Loucy (cell line): ENCODE measurements at regions not wholly inside any gene's neighbourhood (a gene's known extent, or its start where the extent isn't known, plus 50 kb on each side); places are given as distances from the start of the nearest gene placed in this dataset.

ENCODE experiments used
- H2AFZ ChIP-seq: fragments of 200-600 bp; sonication (generic); 2 replicates; pipeline ENCODE4 v1.6.0; 2016; ENCODE audit warnings: antibody characterized with exemption, mild to moderate bottlenecking, low read length, moderate library complexity
- H3F3A ChIP-seq: fragments of 200-600 bp; 2 replicates; pipeline ENCODE4 v1.6.0; 2016; ENCODE audit warnings: antibody characterized with exemption, low read depth, mild to moderate bottlenecking
- H3K27me3 ChIP-seq: fragments of 200-600 bp; sonication (generic); 2 replicates; pipeline ENCODE4 v1.6.1; 2014; ENCODE audit warnings: low read length, mild to moderate bottlenecking; ENCODE audit not compliant: insufficient read depth, poor library complexity, severe bottlenecking
- H3K36me3 ChIP-seq: fragments of 200-600 bp; sonication (generic); 2 replicates; pipeline ENCODE4 v1.6.1; 2016; ENCODE audit warnings: low read length; ENCODE audit not compliant: insufficient read depth
- H3K4me1 ChIP-seq: fragments of 200-600 bp; sonication (generic); 2 replicates; pipeline ENCODE4 v1.5.1; 2014; ENCODE audit warnings: low read length, mild to moderate bottlenecking; ENCODE audit not compliant: insufficient read depth, poor library complexity, severe bottlenecking
- H3K4me2 ChIP-seq: fragments of 200-600 bp; sonication (generic); 2 replicates; pipeline ENCODE4 v1.6.0; 2014; ENCODE audit warnings: antibody characterized with exemption, low read length, low read depth, mild to moderate bottlenecking; ENCODE audit not compliant: poor library complexity, severe bottlenecking
- H3K4me3 ChIP-seq: fragments of 200-600 bp; sonication (generic); 2 replicates; pipeline ENCODE4 v1.5.1; 2014; ENCODE audit warnings: low read length, mild to moderate bottlenecking, mixed read lengths; ENCODE audit not compliant: poor library complexity, severe bottlenecking
- H3K79me2 ChIP-seq: fragments of 200-600 bp; sonication (generic); 2 replicates; pipeline ENCODE4 v1.6.1; 2014; ENCODE audit warnings: low read length; ENCODE audit not compliant: insufficient read depth
- H3K9ac ChIP-seq: fragments of 200-600 bp; sonication (generic); 2 replicates; pipeline ENCODE4 v1.6.0; 2014; ENCODE audit warnings: mild to moderate bottlenecking, low read depth, low read length, moderate library complexity; ENCODE audit not compliant: poor library complexity, severe bottlenecking
- H3K9me2 ChIP-seq: fragments of 200-600 bp; sonication (generic); replicated peaks from 2 replicates; pipeline ENCODE4 v1.6.1; 2016; ENCODE audit warnings: low read depth, low read length, mixed read lengths
- H3K9me3 ChIP-seq: fragments of 200-600 bp; sonication (generic); 2 replicates; pipeline ENCODE4 v1.6.1; 2014; ENCODE audit warnings: mild to moderate bottlenecking, antibody characterized with exemption, low read length, low read depth; ENCODE audit not compliant: insufficient read depth
- H4K20me1 ChIP-seq: fragments of 200-600 bp; sonication (generic); 2 replicates; pipeline ENCODE4 v1.6.0; 2014; ENCODE audit warnings: antibody characterized with exemption, low read length, mild to moderate bottlenecking; ENCODE audit not compliant: insufficient read depth, poor library complexity, severe bottlenecking
- CTCF ChIP-seq: fragments of 200-600 bp; sonication (generic); conservative IDR thresholded peaks from 2 replicates; pipeline ENCODE4 v1.5.1; 2014; ENCODE audit warnings: mild to moderate bottlenecking, antibody characterized with exemption, low read length
- EZH2phosphoT487 ChIP-seq: fragments of 200-600 bp; IDR thresholded peaks from 2 replicates; pipeline ENCODE4 v1.6.1; 2018; ENCODE audit warnings: antibody characterized with exemption, mild to moderate bottlenecking, moderate library complexity, borderline replicate concordance

- no peaks in the 10 kb centered on the region for H3K9me2 ChIP-seq
- H3K4me3 ChIP-seq: peak overlapping the region; percentile 22
- no peaks in the 10 kb centered on the region for H3K27me3 ChIP-seq
- H3K9me3 ChIP-seq: no peaks in the 10 kb centered on the region
- peak overlapping the region; percentile 16 for H2AFZ ChIP-seq
- H3K36me3 ChIP-seq: no peaks in the 10 kb centered on the region
- H3K4me1 ChIP-seq: peaks cover 21% of the 10 kb centered on the region
- TF ChIP-seq CTCF (no peak), EZH2phosphoT487 (no peak)
- no peaks in the 10 kb centered on the region for H3K79me2 ChIP-seq
- no peak overlapping the region for H3K9ac ChIP-seq
- H4K20me1 ChIP-seq: no peaks in the 10 kb centered on the region
- H3K4me2 ChIP-seq: peak overlapping the region; percentile 55
- no peaks in the 10 kb centered on the region for H3F3A ChIP-seq
These were observed 108.4 kb downstream of the LSM3 start for GRCh38 chr3:14286887-14287500.

DNA sequence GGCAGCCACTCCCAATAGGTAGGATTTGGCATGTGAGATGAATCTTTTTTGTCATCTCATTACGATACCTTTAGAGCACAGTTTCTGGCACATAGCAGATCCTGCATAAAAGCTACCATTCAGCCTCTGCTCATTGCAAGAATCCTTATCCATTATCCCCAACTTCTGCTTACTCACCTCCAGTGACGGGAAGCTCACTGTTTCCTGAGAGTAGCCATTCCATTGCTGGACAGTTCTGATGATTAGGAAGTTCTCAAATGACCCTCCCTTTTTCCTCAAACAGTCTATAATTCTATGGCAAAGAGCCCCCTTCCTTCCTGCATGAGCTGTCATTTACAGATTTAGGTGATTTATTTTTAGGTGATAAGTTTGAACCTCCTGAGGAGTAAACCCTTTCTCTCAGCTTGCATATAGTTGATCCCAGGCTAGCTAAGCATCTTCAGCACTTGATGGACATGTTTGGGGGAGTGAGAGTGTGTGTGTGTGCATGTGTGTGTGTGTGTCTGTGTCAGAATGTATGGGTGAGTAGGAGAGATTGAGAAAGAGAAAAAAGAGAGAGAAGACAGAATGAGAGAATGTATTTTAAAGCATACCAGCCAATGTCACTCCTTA is 109.7 kb downstream of the LSM3 start:
- H3K9ac ChIP-seq: no peak overlapping the region
- no peak overlapping the region for H3K4me2 ChIP-seq
- TF ChIP-seq EZH2phosphoT487: no peak
- TF ChIP-seq CTCF: no peak
- no peaks in the 10 kb centered on the region for H3K79me2 ChIP-seq
- peaks cover 21% of the 10 kb centered on the region for H3K4me1 ChIP-seq
- H3K36me3 ChIP-seq: no peaks in the 10 kb centered on the region
- H2AFZ ChIP-seq: no peak overlapping the region
- no peaks in the 10 kb centered on the region for H3K9me2 ChIP-seq
- no peaks in the 10 kb centered on the region for H4K20me1 ChIP-seq
- H3K27me3 ChIP-seq: no peaks in the 10 kb centered on the region
- H3K4me3 ChIP-seq: no peak overlapping the region
- H3F3A ChIP-seq: no peaks in the 10 kb centered on the region
- no peaks in the 10 kb centered on the region for H3K9me3 ChIP-seq

DNA sequence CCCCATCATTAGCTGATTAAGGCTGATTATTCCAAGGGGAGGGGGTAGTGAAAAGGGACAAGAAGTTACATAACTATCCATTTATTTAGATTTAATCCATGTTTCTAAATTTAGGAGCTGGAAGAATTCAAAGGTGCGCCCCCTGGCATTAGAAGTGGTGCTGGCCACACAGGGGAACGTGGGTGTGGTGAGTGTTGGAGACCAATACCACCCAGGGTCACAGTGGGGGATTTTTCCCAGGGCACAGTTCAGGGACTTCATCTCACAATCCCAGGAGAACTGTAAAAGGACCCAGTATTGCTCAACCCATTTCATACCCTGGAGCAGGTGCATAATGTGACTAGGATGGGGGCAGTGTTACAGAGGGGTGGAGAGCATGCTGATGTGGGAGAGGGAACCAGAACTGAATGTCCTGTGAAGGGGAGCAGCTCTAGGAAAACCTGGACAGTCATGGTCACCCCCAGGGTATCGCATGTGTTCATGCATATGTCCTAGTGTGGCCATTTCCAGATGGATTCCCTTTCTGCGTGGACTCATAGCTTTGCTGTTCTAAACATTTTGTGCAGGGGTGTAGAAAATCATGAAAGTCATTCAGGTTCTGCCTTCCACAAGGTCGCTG is 110.3 kb downstream of the LSM3 start:
- Histone ChIP-seq H3K36me3 (no peaks in the 10 kb centered on the region), H3K4me2 (no peak overlapping the region), H3K4me1 (peaks cover 21% of the 10 kb centered on the region), H3K27me3 (no peaks in the 10 kb centered on the region), H3K79me2 (no peaks in the 10 kb centered on the region), H3K9me3 (no peaks in the 10 kb centered on the region), H3K9ac (no peak overlapping the region), H3K9me2 (no peaks in the 10 kb centered on the region), H4K20me1 (no peaks in the 10 kb centered on the region), H3K4me3 (no peak overlapping the region), H2AFZ (no peak overlapping the region), H3F3A (no peaks in the 10 kb centered on the region)
- no peak for TF ChIP-seq EZH2phosphoT487
- no peak for TF ChIP-seq CTCF
